Ishikawa (cell line): ENCODE measurements at regions not wholly inside any gene's neighbourhood (a gene's known extent, or its start where the extent isn't known, plus 50 kb on each side); places are given as distances from the start of the nearest gene placed in this dataset.

Source experiments
- CEBPB ChIP-seq: IDR thresholded peaks from 2 replicates; pipeline ENCODE4 v1.6.1; 2012
- YY1 ChIP-seq: IDR thresholded peaks from 2 replicates; pipeline ENCODE4 v1.6.1; 2012; ENCODE audit warnings: low read depth

DNA sequence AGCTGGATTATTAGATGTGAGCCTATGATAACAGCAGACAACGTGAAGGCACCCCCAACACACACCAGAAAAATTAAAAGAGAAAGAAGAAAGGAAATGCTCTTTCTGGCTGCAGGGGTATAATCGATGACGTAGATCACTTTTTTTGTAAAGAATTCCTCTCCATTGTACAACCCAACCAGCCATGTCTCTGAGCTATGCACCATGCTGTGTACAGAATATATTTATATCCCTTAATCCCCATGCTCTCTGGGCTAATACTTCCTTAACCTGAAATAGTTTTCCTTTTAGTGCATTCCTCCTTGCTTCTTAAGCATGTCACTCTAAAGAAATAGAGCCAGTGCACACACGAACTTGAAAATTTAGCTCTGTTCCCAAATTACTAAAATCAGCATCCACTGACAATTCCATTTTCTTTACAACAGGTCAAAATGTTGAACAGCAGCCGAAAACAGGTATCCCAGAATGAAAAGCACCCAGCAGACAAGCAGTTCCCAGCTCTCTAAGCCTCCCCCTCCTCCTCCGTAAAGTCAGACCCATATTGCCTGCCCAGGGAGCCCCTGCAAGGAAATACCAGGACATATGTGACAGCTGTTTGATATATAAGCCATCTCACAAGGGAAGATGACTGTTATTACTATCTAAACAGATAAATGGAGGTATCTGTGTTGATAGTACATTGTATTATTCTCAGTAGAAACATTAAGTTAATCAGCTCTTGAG lies 247.4 kb upstream of the RAB6C start:
- TF ChIP-seq YY1 (no peak), CEBPB (no peak)
